ENCODE measurements at regions not wholly inside any gene's neighbourhood (a gene's known extent, or its start where the extent isn't known, plus 50 kb on each side); places are given as distances from the start of the nearest gene placed in this dataset.

DNA sequence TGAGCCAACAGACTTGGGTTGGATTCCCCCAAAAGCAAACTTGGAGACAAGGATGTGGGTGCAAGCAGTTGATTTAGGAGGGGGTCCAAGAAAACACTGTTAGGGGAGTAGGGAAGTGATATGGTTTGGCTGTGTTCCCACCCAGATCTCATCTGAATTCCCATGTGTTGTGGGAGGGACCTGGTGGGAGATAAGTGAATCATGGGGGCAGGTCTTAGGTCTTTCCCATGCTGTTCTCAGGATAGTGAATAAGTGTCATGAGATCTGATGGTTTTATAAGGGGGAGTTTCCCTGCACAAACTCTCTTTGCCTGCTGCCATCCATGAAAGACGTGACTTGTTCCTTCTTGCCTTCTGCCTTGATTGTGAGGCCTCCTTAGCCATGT, 542.6 kb downstream of the DHX35 start:
- Histone ChIP-seq H3K36me3 (ENCODE audit: insufficient read depth, low read length) (no peaks in the 10 kb centered on the region), H2AFZ (ENCODE audit: low read length) (no peak overlapping the region), H3F3A (ENCODE audit: insufficient read depth, low read length) (no peaks in the 10 kb centered on the region), H3K27me3 (ENCODE audit: insufficient read depth, low read length) (no peaks in the 10 kb centered on the region), H3K4me3 (ENCODE audit: low read depth, low read length, poor library complexity, severe bottlenecking) (no peak overlapping the region), H3K9me3 (ENCODE audit: low read length) (no peaks in the 10 kb centered on the region), H3K27ac (ENCODE audit: low read depth, low read length, poor library complexity, severe bottlenecking) (no peak overlapping the region), H3K4me1 (ENCODE audit: insufficient read depth, low read length, severe bottlenecking) (no peaks in the 10 kb centered on the region), H3K9ac (ENCODE audit: low read length) (no peak overlapping the region), H3K4me2 (ENCODE audit: low read length) (no peak overlapping the region), H4K20me1 (ENCODE audit: insufficient read depth, low read length) (no peaks in the 10 kb centered on the region), H3K9me2 (ENCODE audit: low read depth, low read length) (no peaks in the 10 kb centered on the region), H3K79me2 (ENCODE audit: insufficient read depth, low read length) (no peaks in the 10 kb centered on the region)
- TF ChIP-seq, protein P1, sequence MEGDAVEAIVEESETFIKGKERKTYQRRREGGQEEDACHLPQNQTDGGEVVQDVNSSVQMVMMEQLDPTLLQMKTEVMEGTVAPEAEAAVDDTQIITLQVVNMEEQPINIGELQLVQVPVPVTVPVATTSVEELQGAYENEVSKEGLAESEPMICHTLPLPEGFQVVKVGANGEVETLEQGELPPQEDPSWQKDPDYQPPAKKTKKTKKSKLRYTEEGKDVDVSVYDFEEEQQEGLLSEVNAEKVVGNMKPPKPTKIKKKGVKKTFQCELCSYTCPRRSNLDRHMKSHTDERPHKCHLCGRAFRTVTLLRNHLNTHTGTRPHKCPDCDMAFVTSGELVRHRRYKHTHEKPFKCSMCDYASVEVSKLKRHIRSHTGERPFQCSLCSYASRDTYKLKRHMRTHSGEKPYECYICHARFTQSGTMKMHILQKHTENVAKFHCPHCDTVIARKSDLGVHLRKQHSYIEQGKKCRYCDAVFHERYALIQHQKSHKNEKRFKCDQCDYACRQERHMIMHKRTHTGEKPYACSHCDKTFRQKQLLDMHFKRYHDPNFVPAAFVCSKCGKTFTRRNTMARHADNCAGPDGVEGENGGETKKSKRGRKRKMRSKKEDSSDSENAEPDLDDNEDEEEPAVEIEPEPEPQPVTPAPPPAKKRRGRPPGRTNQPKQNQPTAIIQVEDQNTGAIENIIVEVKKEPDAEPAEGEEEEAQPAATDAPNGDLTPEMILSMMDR (IDR thresholded peaks at IDR 0.05; ENCODE audit: low read length), result no peak
- TF ChIP-seq EZH2 (IDR thresholded peaks at IDR 0.05; ENCODE audit: borderline replicate concordance, low read length), result no peak

DNA sequence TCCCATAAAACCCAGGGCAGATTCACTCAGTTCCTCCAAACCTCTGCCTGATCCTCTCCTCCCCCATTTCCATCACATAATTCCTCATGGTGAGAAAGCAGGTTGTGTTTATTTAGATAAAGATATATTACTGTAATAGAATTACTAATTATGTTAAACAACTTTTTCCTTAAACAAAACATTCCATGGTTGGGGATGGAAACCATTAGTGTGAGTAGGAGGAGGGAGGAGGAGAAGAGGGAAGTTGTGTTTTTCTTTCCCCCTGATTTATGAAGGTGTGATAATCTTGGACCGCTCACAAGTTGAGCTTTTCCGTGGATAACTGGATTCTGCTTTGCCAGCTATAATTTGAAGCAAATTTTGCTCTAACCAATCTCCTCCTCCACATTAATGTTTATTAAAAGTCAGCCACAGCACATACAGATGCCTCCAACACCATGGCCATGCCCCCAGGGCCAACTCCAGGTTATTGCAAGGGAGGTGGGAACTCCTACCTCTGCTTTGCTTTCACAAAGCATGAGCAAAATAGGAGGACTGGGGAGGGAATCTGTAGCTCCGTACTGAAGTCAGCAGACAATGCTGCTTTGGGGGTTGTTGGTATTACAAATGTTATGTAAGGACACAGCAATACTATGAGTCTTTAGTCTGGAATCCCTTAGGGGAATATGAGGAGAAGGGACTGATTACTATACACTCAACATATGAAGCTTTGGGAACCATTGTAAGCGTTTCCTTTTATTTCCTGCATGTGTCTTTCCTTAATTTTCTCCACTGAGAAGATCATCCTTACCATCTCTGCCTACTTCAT, 542.0 kb downstream of the DHX35 start:
- Histone ChIP-seq H3K9me3 (ENCODE audit: low read length) (no peaks in the 10 kb centered on the region), H3K36me3 (ENCODE audit: insufficient read depth, low read length) (no peaks in the 10 kb centered on the region), H3K79me2 (ENCODE audit: insufficient read depth, low read length) (no peaks in the 10 kb centered on the region), H3K9me2 (ENCODE audit: low read depth, low read length) (no peaks in the 10 kb centered on the region), H3K4me3 (ENCODE audit: low read depth, low read length, poor library complexity, severe bottlenecking) (no peak overlapping the region), H3K27me3 (ENCODE audit: insufficient read depth, low read length) (no peaks in the 10 kb centered on the region), H3K4me2 (ENCODE audit: low read length) (no peak overlapping the region), H3K4me1 (ENCODE audit: insufficient read depth, low read length, severe bottlenecking) (no peaks in the 10 kb centered on the region), H2AFZ (ENCODE audit: low read length) (no peak overlapping the region), H3F3A (ENCODE audit: insufficient read depth, low read length) (no peaks in the 10 kb centered on the region), H4K20me1 (ENCODE audit: insufficient read depth, low read length) (no peaks in the 10 kb centered on the region), H3K9ac (ENCODE audit: low read length) (no peak overlapping the region), H3K27ac (ENCODE audit: low read depth, low read length, poor library complexity, severe bottlenecking) (no peak overlapping the region)
- TF ChIP-seq EZH2 (IDR thresholded peaks at IDR 0.05; ENCODE audit: borderline replicate concordance, low read length), result no peak
- TF ChIP-seq, protein P1 (IDR thresholded peaks at IDR 0.05; ENCODE audit: low read length), result no peak

DNA sequence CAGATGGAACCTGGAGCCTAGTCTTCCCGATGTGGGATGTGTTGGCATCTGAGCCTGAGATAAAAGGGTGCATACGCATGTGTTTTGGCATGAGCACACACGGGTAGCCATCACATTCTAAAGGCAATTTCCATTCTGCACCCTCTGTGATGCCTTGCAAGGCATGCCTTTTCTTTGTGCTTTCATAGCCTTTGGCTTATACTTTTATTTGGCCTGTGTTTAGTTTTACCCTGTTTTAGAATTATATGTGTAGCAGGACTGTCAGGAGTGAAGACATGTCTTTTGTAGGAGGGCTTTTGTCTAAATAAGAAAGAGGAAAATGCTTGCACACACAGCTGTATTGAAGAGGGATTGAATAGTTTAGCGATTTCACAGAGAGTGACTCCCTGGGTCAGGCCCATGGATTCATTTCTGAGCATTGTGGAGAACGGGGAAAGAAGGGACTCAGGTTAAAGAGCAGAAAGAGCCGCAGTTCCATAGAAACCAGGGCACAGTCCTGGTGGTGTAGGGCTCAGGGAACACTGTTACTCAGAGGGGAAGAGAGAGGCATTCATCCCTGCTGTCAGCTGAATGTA, 530.2 kb downstream of the DHX35 start:
- Histone ChIP-seq H3K9ac (ENCODE audit: low read length) (no peak overlapping the region), H3K27me3 (ENCODE audit: insufficient read depth, low read length) (no peaks in the 10 kb centered on the region), H2AFZ (ENCODE audit: low read length) (no peak overlapping the region), H3K4me2 (ENCODE audit: low read length) (no peak overlapping the region), H3K4me3 (ENCODE audit: low read depth, low read length, poor library complexity, severe bottlenecking) (no peak overlapping the region), H3K9me3 (ENCODE audit: low read length) (no peaks in the 10 kb centered on the region), H3K27ac (ENCODE audit: low read depth, low read length, poor library complexity, severe bottlenecking) (no peak overlapping the region), H4K20me1 (ENCODE audit: insufficient read depth, low read length) (no peaks in the 10 kb centered on the region), H3K4me1 (ENCODE audit: insufficient read depth, low read length, severe bottlenecking) (no peaks in the 10 kb centered on the region), H3K36me3 (ENCODE audit: insufficient read depth, low read length) (no peaks in the 10 kb centered on the region), H3F3A (ENCODE audit: insufficient read depth, low read length) (no peaks in the 10 kb centered on the region), H3K79me2 (ENCODE audit: insufficient read depth, low read length) (no peaks in the 10 kb centered on the region), H3K9me2 (ENCODE audit: low read depth, low read length) (no peaks in the 10 kb centered on the region)
- TF ChIP-seq, protein P1 (IDR thresholded peaks at IDR 0.05; ENCODE audit: low read length), result no peak
- TF ChIP-seq EZH2 (IDR thresholded peaks at IDR 0.05; ENCODE audit: borderline replicate concordance, low read length), result no peak
